ENCODE measurements at regions not wholly inside any gene's neighbourhood (a gene's known extent, or its start where the extent isn't known, plus 50 kb on each side); places are given as distances from the start of the nearest gene placed in this dataset.
"Not testable (repeated sequence)": the region's sequence is repeated elsewhere in the genome, so short reads cannot be mapped to it uniquely, and the experiment has no call there.

DNA sequence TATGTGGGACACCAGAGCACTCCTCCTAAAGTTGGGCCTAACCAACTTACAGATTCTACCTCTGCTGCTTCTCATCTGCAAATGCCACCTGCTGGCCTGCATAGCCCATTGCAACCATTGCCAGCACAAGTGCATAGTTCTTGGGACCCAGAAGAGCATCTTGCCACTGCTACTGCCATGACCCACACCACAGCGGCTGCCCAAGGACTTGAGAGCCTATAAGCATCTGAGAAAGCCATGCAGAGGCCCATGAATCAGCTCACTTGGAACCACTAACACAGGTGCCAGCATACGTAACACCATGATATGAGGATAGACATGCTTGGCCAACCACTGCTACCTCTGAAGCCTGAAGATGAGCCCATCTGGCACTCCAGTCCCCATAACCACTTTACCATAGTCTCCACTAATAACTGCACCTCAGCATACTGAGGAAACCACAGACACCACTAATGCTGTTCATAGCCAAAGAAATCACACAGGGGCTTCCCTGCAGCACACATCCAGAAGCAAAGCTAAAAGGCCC is 258.1 kb upstream of the AGTR2 start:
- DNase-seq: no peak

GRCh38 chrX:115913575-115913974 is 257.0 kb upstream of the AGTR2 start:
- no peak for DNase-seq

GRCh38 chrX:115915625-115916024 is 254.9 kb upstream of the AGTR2 start:
- not testable (repeated sequence) for DNase-seq

GRCh38 chrX:115929480-115929879 is 241.1 kb upstream of the AGTR2 start:
- no peak for DNase-seq

- no peak for DNase-seq
These were observed 234.5 kb upstream of the AGTR2 start for GRCh38 chrX:115936008-115936407.

DNA sequence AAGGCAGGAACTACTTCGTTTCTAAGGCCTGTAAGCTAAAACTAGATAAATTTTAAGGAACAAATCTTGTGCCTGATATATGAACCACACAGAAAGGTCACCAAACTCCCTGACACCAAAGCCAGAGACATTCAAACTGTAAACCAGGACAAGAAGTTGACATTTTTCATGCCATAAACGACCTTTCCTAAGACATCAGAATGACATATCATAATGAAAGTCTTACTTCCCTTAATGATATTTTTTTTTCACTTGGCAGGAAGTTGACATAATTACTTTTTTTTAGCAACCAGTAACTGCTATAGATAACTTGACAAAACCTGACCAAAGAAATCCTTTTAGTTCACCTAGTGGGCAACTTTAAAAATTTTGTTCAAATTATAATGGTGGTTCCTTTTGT is 231.5 kb upstream of the AGTR2 start:
- DNase-seq: no peak

GRCh38 chrX:115939636-115940160 is 230.8 kb upstream of the AGTR2 start:
- no peak for DNase-seq

- no peak for DNase-seq
These were observed 230.2 kb upstream of the AGTR2 start for GRCh38 chrX:115940348-115940747.

GRCh38 chrX:115940888-115941332 is 229.6 kb upstream of the AGTR2 start:
- DNase-seq: peak; percentile 69

DNA sequence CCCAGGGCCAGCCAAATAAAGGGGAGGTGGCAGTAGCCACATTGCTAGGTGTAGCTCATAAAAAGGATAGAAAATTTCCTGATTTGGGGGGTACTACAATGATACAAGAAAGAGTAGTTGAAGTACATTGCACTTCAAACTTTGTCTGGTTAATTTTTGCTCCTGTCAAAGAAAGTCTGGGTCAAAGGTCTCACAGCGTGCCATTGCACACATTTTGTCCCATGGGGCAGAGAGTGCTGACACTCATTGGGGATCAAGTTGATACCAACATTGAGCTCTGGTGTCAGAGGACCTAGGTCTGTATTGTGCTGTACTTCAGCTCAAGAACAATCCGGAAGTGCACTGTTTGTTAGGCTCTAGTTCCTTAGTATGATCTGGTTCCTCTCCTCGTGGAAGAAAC is 229.2 kb upstream of the AGTR2 start:
- DNase-seq: no peak

GRCh38 chrX:115946059-115946458 is 224.5 kb upstream of the AGTR2 start:
- DNase-seq: no peak

DNA sequence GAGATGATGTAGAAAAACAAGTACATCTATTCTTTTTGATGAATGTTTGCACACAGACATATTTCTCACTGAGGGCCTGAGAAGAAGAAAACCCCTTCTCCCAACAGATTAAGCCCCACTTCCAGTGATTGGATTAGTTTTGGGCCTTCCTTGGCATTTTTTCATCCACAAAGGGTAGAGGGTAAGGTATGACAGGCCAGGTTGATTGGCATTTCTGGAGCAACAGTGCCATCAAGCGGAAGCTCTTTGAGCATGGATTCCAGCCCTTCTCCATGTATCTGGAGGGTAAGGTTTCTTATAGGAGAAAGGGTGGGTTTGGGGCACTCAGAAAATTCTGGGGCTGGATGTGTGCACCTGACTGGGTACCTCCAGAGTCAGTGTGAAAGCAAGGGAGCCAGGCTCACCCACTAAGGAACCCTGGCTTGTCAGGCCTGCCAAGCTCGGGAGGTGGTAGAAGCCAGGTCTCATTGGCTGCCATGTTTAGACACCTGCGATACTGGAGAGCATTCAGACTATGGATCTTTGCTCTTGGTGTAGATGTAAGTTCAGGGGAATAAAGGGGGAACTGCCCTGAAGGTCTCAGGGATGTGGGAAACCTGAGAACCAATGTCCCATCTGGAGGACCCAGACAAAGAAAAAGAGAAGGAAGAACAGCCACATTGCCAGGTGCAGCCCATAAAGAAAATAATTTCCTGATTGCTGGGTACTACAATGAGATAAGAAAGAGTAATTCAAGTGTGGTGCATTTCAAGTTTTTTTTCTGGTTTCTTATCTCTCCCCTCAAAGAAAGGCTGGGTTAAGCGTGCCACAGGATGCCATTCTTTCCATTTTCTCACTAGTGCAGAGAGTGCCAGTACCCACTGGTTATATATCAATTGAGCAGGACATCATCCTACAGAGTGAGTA is 222.3 kb upstream of the AGTR2 start:
- peak; percentile 35 for DNase-seq

DNA sequence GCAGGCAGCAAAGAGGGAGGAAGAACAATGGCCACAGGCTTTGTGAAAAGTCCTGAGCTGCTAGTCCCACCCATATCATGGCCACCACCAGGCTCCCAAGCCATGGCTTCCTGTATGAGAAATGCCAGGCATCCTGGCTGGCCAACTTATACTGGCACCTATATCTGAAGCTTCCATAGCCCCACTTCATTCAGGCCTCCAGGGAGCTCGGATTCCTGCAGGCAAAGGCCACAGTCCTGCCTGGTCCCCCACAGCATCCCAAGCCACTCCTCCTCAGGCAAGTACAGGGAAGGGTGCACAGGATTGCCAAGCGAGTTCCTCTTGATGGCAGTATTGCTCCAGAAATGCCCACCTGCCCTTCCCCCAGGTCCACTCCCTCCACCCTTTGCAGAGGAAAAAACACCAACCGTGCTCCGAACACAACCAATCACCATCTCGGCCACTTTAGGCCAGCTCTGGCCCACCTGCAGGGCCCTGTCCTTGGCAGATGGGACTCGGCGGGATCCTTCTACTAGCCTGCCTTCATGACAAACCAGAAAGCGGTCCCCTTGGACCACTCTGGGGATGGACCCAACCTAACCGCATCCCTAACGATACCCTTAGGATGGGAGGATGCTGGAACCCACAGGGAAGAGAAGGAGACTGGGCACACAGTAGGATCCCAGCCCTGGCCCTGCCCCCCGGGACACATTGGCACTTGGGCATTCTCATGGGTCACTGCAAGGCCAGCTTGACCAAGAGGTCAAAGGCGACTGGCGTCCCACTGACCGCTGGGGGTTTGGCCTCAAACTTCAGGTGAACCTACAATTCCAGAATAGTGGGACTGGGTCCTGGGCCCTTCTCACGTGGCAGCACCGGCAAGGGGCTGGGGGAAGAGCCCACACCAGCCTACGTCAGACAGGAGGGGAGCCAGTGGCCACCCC is 220.4 kb upstream of the AGTR2 start:
- peak; percentile 20 for DNase-seq

- no peak for DNase-seq
These were observed 218.0 kb upstream of the AGTR2 start for GRCh38 chrX:115952417-115953092.

DNA sequence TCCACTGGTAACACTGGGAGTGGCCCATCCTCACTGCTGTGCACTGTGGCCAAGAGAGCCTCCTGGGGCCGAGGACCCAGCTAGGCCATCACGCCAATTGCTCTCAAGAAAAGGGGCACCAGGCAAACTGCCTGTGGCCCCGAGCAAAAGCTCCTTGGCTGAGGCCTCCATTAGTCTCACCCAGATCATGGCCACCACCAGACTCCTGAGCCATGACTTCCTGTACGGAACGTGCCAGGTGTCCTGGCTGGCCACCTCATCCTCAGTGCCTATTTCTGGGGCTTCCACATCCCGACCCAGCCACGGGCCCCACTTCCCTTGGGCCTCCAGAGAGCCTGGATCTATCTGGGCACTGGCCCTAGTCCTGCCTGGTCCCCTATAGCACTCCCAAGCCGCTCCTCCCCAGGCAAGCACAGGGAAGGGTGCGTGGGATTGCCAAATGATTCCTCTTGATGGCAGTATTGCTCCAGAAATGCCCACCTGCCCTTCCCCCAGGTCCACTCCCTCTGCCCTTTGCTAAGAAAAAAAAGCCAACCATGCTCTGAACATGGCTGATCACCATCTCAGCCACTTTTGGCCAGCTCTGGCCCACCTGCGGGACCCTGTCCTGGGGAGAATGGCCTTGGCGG is 212.6 kb upstream of the AGTR2 start:
- no peak for DNase-seq

- no peak for DNase-seq
These were observed 211.7 kb upstream of the AGTR2 start for GRCh38 chrX:115958687-115959359.

DNA sequence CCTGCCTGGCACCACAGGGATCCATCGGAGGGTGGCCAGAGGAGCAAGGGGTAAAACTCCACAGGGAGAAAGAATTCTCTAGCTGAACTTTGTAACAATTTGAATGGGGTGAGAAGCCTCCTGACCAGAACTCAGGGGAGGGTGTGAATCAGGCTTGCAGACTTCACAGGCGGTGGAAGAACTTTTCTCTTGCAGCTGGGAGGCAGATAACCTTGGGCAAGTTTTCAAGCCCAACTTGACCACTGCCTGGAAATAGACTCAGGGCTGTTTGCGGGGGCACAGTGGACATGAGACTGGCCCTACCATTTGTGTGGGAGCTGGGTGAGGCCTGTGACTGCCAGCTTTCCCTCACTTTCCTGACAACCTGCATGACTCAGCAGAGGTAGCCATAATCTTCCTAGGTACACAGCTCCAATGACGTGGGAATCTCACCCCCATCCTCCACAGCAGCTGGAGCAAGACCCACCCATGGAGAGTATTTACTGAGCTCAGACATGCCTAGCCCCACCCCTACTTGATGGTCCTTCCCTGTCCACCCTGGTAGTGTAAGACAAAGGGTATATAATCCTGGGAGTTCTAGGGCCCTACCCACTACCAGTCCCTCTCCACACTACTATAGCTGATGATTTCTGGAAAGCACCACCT is 210.0 kb upstream of the AGTR2 start:
- DNase-seq: no peak

GRCh38 chrX:115966920-115967319 is 203.6 kb upstream of the AGTR2 start:
- no peak for DNase-seq

DNA sequence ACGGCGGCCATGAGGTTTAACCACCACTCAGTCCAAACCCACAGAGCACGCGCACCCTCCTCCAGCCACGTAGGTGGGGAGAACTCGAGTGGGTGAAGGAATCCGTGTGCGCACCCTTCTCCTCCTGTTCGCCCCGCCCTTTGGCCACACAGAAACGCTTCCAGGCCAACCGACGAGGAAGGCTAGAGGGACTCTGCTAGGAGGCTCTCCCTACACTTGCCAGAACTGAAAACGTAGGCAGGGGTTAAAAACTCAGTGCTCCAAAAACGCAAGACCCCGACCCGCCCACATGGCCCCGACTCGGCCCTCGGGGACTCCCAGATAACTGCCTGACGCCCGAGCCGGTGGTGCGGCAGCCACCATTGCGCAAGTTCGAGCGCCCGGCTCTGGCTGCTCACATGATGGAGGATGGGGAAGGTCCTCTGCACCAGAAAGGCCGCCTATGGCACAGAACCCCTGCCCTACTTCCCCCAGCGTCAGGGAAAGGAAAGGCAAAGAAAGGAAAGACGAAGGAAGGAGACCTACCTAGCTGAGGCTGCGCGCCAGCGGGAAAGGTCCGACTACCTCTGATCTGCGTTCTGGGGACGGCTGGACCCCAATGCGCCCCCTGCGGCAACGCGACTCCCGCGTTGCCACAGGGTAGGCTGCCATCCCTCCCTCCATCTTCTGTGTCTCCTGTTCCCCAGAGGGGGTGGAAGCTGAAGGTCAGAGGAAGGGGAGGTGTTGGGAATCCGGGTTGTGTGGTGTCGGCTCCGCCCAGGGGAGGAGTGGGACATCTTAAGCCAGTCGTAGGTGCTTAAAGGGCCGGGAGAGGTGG is 201.9 kb upstream of the AGTR2 start:
- DNase-seq: no peak

GRCh38 chrX:115970718-115971117 is 199.8 kb upstream of the AGTR2 start:
- DNase-seq: no peak
